ENCODE measurements at regions not wholly inside any gene's neighbourhood (a gene's known extent, or its start where the extent isn't known, plus 50 kb on each side); places are given as distances from the start of the nearest gene placed in this dataset.

- Histone ChIP-seq H3K9me1 (replicated peaks; ENCODE audit: control insufficient read depth, extremely low read depth, insufficient read depth, low read length) (no peaks in the 10 kb centered on the region), H3K27me3 (ENCODE audit: control insufficient read depth in 2 of 2, insufficient read depth in 2 of 2, low read length in 2 of 2) (no peaks in the 10 kb centered on the region), H3K27ac (ENCODE audit: insufficient read depth, low read depth, low read length) (no peak overlapping the region), H2AFZ (ENCODE audit: low read depth, low read length) (no peak overlapping the region), H3K4me3 (replicated peaks in 1 of 3; ENCODE audit: insufficient read depth in 1 of 3, low read depth in 1 of 3, low read length in 3 of 3) (no peak overlapping the region), H3K9me3 (replicated peaks; ENCODE audit: control insufficient read depth, insufficient read depth, low read length) (peaks cover 6% of the 10 kb centered on the region), H3K4me1 (ENCODE audit: control insufficient read depth, extremely low read depth, insufficient read depth, low read length) (no peaks in the 10 kb centered on the region), H4K20me1 (replicated peaks; ENCODE audit: control insufficient read depth, extremely low read depth, insufficient read depth, low read length) (no peaks in the 10 kb centered on the region), H3K79me2 (ENCODE audit: control insufficient read depth, insufficient read depth, low read length) (no peaks in the 10 kb centered on the region), H3K9ac (replicated peaks; ENCODE audit: extremely low read depth, insufficient read depth, low read length) (no peak overlapping the region), H3K4me2 (ENCODE audit: insufficient read depth, low read length) (no peak overlapping the region), H3K36me3 (ENCODE audit: control insufficient read depth in 2 of 2, extremely low read depth in 1 of 2, insufficient read depth in 2 of 2, low read length in 2 of 2) (no peaks in the 10 kb centered on the region)
- no peak for DNase-seq (ENCODE audit: low read depth, low spot score)
- ChIA-PET POLR2A (no interaction called here), CTCF (no interaction called here)
- TF ChIP-seq EZH2 (IDR thresholded peaks at IDR 0.05; ENCODE audit: borderline replicate concordance, low read depth, low read length, severe bottlenecking) = no peak
- TF ChIP-seq JUN (IDR thresholded peaks at IDR 0.05; ENCODE audit: borderline replicate concordance, insufficient read depth, insufficient read length, low read depth) = no peak
- TF ChIP-seq FOS (IDR thresholded peaks at IDR 0.05; ENCODE audit: borderline replicate concordance, insufficient read depth, low read length) = no peak
- no peak for TF ChIP-seq CTCF (IDR thresholded peaks at IDR 0.05; ENCODE audit: extremely low read depth in 1 of 2, insufficient read depth in 1 of 2, low read depth in 1 of 2, low read length in 2 of 2)
- no peak for TF ChIP-seq MYC (IDR thresholded peaks at IDR 0.05; ENCODE audit: low read depth, low read length)
- no peak for TF ChIP-seq MAX (IDR thresholded peaks at IDR 0.05; ENCODE audit: insufficient read depth, insufficient read length)
- TF ChIP-seq GATA2 (IDR thresholded peaks at IDR 0.05; ENCODE audit: insufficient read depth, insufficient read length, low read depth, low read length) = no peak
- FAIRE-seq = no peak
- BruUV-seq (replicated peaks) = no TSS peak
- dilution Hi-C loops (cut with MboI; ENCODE audit: extremely low pct_ligation_motif_present, low sequenced_read_pairs) (no loop called here), intact Hi-C loops (cut with micrococcal nuclease) (no loop called here)
Measured at GRCh38 chr4:45745741-45746140, 378.1 kb downstream of the GABRG1 start.

Measured in endothelial cell of umbilical vein (primary cell).